Liver (tissue), 8 donors: ENCODE measurements at regions not wholly inside any gene's neighbourhood (a gene's known extent, or its start where the extent isn't known, plus 50 kb on each side); places are given as distances from the start of the nearest gene placed in this dataset.

ENCODE experiments used
- DNase-seq: peaks from one replicate; pipeline ENCODE4 v3.0.0-alpha.2; 2017; ENCODE audit warnings: low spot score
- H3K27ac ChIP-seq, 2 donors: one replicate each; pipeline ENCODE4 v1.7.0; 2013; ENCODE audit warnings: inconsistent platforms in 2 of 2, low read length in 2 of 2, control low read depth in 1 of 2, low read depth in 1 of 2, mild to moderate bottlenecking in 1 of 2
- H3K27me3 ChIP-seq, 4 donors: one replicate each; pipeline versions ENCODE4 v1.6.1 to v1.7.0; 2013; ENCODE audit warnings: low read length in 3 of 4, inconsistent platforms in 1 of 4, mild to moderate bottlenecking in 1 of 4, moderate library complexity in 1 of 4; ENCODE audit not compliant: control insufficient read depth in 4 of 4, insufficient read depth in 4 of 4
- H3K36me3 ChIP-seq, 4 donors: one replicate each; pipeline versions ENCODE4 v1.6.1 to v1.7.0; 2013; ENCODE audit warnings: low read length in 3 of 4, mild to moderate bottlenecking in 3 of 4, low read depth in 1 of 4, moderate library complexity in 1 of 4; ENCODE audit not compliant: control insufficient read depth in 4 of 4, insufficient read depth in 3 of 4
- H3K4me1 ChIP-seq, 4 donors: one replicate each; pipeline versions ENCODE4 v1.6.1 to v1.7.0; 2013; ENCODE audit warnings: low read length in 3 of 4, mild to moderate bottlenecking in 3 of 4, moderate library complexity in 1 of 4; ENCODE audit not compliant: control insufficient read depth in 4 of 4, insufficient read depth in 4 of 4
- H3K4me3 ChIP-seq, 3 donors: one replicate each; pipeline versions ENCODE4 v1.6.1 to v1.7.0; 2013; ENCODE audit warnings: low read length in 3 of 3, control low read depth in 1 of 3, low read depth in 1 of 3, mild to moderate bottlenecking in 1 of 3
- H3K9ac ChIP-seq, 2 donors: one replicate each; pipeline ENCODE4 v1.7.0; 2013; ENCODE audit warnings: low read length in 2 of 2, mild to moderate bottlenecking in 2 of 2, moderate library complexity in 2 of 2, control low read depth in 1 of 2, low read depth in 1 of 2
- H3K9me3 ChIP-seq, 4 donors: one replicate each; pipeline versions ENCODE4 v1.6.1 to v1.7.0; 2013; ENCODE audit warnings: low read length in 3 of 4; ENCODE audit not compliant: control insufficient read depth in 4 of 4
- ATF3 ChIP-seq: IDR thresholded peaks from 2 replicates; pipeline ENCODE4 v1.6.1; 2016; ENCODE audit warnings: antibody characterized with exemption
- EGR1 ChIP-seq, 2 donors: IDR thresholded peaks; 2 replicates each; pipeline ENCODE4 v1.6.1; 2016 to 2018; ENCODE audit warnings: antibody characterized with exemption in 2 of 2, low read depth in 2 of 2
- FOXA1 ChIP-seq: IDR thresholded peaks from 2 replicates; pipeline ENCODE4 v1.6.1; 2016; ENCODE audit warnings: antibody characterized with exemption
- FOXA2 ChIP-seq: IDR thresholded peaks from 2 replicates; pipeline ENCODE4 v1.6.1; 2016; ENCODE audit warnings: antibody characterized with exemption
- GABPA ChIP-seq, 2 donors: IDR thresholded peaks in 1 of 2; conservative IDR thresholded peaks in 1 of 2; 2 replicates each; pipeline ENCODE4 v1.6.1; 2016; ENCODE audit warnings: antibody characterized with exemption in 2 of 2, mild to moderate bottlenecking in 1 of 2, moderate library complexity in 1 of 2
- HNF4A ChIP-seq, 2 donors: conservative IDR thresholded peaks; 2 replicates each; pipeline ENCODE4 v1.6.1; 2016; ENCODE audit warnings: antibody characterized with exemption in 2 of 2, mild to moderate bottlenecking in 2 of 2
- HNF4G ChIP-seq: IDR thresholded peaks from 2 replicates; pipeline ENCODE4 v1.6.1; 2016; ENCODE audit warnings: antibody characterized with exemption
- JUND ChIP-seq, 2 donors: IDR thresholded peaks; 2 replicates each; pipeline ENCODE4 v1.6.1; 2016; ENCODE audit warnings: antibody characterized with exemption in 2 of 2
- NR2F2 ChIP-seq: IDR thresholded peaks from 2 replicates; pipeline ENCODE4 v1.6.1; 2016; ENCODE audit warnings: antibody characterized with exemption
- RAD21 ChIP-seq, 2 donors: IDR thresholded peaks; 2 replicates each; pipeline ENCODE4 v1.6.1; 2016; ENCODE audit warnings: antibody characterized with exemption in 2 of 2, mild to moderate bottlenecking in 2 of 2
- RXRA ChIP-seq, 2 donors: IDR thresholded peaks; 2 replicates each; pipeline ENCODE4 v1.6.1; 2017 to 2018; ENCODE audit warnings: antibody characterized with exemption in 2 of 2, mild to moderate bottlenecking in 1 of 2
- SP1 ChIP-seq: IDR thresholded peaks from 2 replicates; pipeline ENCODE4 v1.6.1; 2018; ENCODE audit warnings: antibody characterized with exemption, mild to moderate bottlenecking
- TAF1 ChIP-seq: conservative IDR thresholded peaks from 2 replicates; pipeline ENCODE4 v1.6.1; 2016; ENCODE audit warnings: antibody characterized with exemption, mild to moderate bottlenecking
- YY1 ChIP-seq: IDR thresholded peaks from 2 replicates; pipeline ENCODE4 v1.6.1; 2016; ENCODE audit warnings: antibody characterized with exemption, mild to moderate bottlenecking
- ZBTB33 ChIP-seq: IDR thresholded peaks from 2 replicates; pipeline ENCODE4 v1.6.1; 2016; ENCODE audit warnings: antibody characterized with exemption
- WGBS: extraction: QIAGEN DNeasy Blood & Tissue Kit; methylation state at CpG from one replicate; pipeline ENCODE4 v1.1.7; 2013; 5-methylcytosine and 5-hydroxymethylcytosine counted together
- TF ChIP-seq, protein P1 (sequence below): fragments of 150-350 bp; IDR thresholded peaks from 2 replicates; pipeline ENCODE4 v1.5.1; 2017; ENCODE audit warnings: improper control_type of control experiment, low read depth, low read length; ENCODE audit not compliant: missing input control
- donor health status: healthy.
- donor health status: healthy.
- donor health status: healthy.
- donor health status: healthy.
- donor health status: healthy.

GRCh38 chr13:103762523-103762922 is 696.3 kb upstream of the SLC10A2 start:
- no peaks in the 10 kb centered on the region for H3K9me3 ChIP-seq
- H3K27ac ChIP-seq: no peak overlapping the region
- H3K27me3 ChIP-seq: no peaks in the 10 kb centered on the region
- H3K4me1 ChIP-seq: no peaks in the 10 kb centered on the region
- no peak overlapping the region for H3K4me3 ChIP-seq
- 84% methylated on average over 3 of the region's 3 CpGs for WGBS
- no peak overlapping the region for H3K9ac ChIP-seq
- no peak for DNase-seq
- H3K36me3 ChIP-seq: no peaks in the 10 kb centered on the region
- TF ChIP-seq NR2F2 (no peak), JUND (IDR thresholded peaks at IDR 0.05) (no peak), ATF3 (no peak), TAF1 (no peak)
- TF ChIP-seq, protein P1, sequence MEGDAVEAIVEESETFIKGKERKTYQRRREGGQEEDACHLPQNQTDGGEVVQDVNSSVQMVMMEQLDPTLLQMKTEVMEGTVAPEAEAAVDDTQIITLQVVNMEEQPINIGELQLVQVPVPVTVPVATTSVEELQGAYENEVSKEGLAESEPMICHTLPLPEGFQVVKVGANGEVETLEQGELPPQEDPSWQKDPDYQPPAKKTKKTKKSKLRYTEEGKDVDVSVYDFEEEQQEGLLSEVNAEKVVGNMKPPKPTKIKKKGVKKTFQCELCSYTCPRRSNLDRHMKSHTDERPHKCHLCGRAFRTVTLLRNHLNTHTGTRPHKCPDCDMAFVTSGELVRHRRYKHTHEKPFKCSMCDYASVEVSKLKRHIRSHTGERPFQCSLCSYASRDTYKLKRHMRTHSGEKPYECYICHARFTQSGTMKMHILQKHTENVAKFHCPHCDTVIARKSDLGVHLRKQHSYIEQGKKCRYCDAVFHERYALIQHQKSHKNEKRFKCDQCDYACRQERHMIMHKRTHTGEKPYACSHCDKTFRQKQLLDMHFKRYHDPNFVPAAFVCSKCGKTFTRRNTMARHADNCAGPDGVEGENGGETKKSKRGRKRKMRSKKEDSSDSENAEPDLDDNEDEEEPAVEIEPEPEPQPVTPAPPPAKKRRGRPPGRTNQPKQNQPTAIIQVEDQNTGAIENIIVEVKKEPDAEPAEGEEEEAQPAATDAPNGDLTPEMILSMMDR: no peak

GRCh38 chr13:103759361-103759760 is 693.1 kb upstream of the SLC10A2 start:
- H3K9ac ChIP-seq: no peak overlapping the region
- DNase-seq: no peak
- TF ChIP-seq HNF4G: no peak
- no peak for TF ChIP-seq SP1
- TF ChIP-seq, protein P1: no peak
- TF ChIP-seq HNF4A (conservative IDR thresholded peaks at IDR 0.05): no peak
- TF ChIP-seq ZBTB33: no peak
- no peak for TF ChIP-seq NR2F2
- H3K36me3 ChIP-seq: no peaks in the 10 kb centered on the region
- 62% methylated on average over 7 of the region's 7 CpGs for WGBS
- H3K9me3 ChIP-seq: no peaks in the 10 kb centered on the region
- no peak overlapping the region for H3K4me3 ChIP-seq
- no peak overlapping the region for H3K27ac ChIP-seq
- no peaks in the 10 kb centered on the region for H3K4me1 ChIP-seq
- no peaks in the 10 kb centered on the region for H3K27me3 ChIP-seq

GRCh38 chr13:103758222-103758621 is 692.0 kb upstream of the SLC10A2 start:
- H3K9me3 ChIP-seq: no peaks in the 10 kb centered on the region
- H3K4me1 ChIP-seq: no peaks in the 10 kb centered on the region
- H3K4me3 ChIP-seq: no peak overlapping the region
- H3K36me3 ChIP-seq: no peaks in the 10 kb centered on the region
- no peak overlapping the region for H3K9ac ChIP-seq
- no peak overlapping the region for H3K27ac ChIP-seq
- 85% methylated on average over 1 of the region's 1 CpG for WGBS
- H3K27me3 ChIP-seq: no peaks in the 10 kb centered on the region
- no peak for DNase-seq
- TF ChIP-seq FOXA2 (no peak), ATF3 (no peak), HNF4G (no peak), TAF1 (no peak), RAD21 (IDR thresholded peaks at IDR 0.05) (no peak), HNF4A (conservative IDR thresholded peaks at IDR 0.05) (no peak), GABPA (IDR thresholded peaks at IDR 0.05 in 1 of 2, conservative IDR thresholded peaks at IDR 0.05 in 1 of 2) (no peak), RXRA (IDR thresholded peaks at IDR 0.05) (no peak), YY1 (no peak), FOXA1 (no peak), EGR1 (IDR thresholded peaks at IDR 0.05; ENCODE audit: low read depth in 2 of 2) (no peak), SP1 (no peak), NR2F2 (no peak), ZBTB33 (no peak)
- TF ChIP-seq, protein P1: no peak
